Brain microvascular endothelial cell (primary cell): ENCODE measurements at regions not wholly inside any gene's neighbourhood (a gene's known extent, or its start where the extent isn't known, plus 50 kb on each side); places are given as distances from the start of the nearest gene placed in this dataset.

Experiments
- DNase-seq: peaks from one replicate; pipeline ENCODE4 v3.0.0-alpha.2; 2020
- H3K27ac ChIP-seq: fragments of 250-450 bp; sonication (Bioruptor Pico); 2 replicates; pipeline ENCODE4 v1.5.1; 2020; ENCODE audit warnings: mild to moderate bottlenecking, moderate library complexity
- H3K27me3 ChIP-seq: fragments of 250-450 bp; sonication (Bioruptor Pico); replicated peaks from 2 replicates; pipeline ENCODE4 v1.5.1; 2020; ENCODE audit warnings: mild to moderate bottlenecking
- H3K36me3 ChIP-seq: fragments of 250-450 bp; sonication (Bioruptor Pico); replicated peaks from 2 replicates; pipeline ENCODE4 v1.5.1; 2020; ENCODE audit warnings: mild to moderate bottlenecking
- H3K4me3 ChIP-seq: 2 replicates; pipeline ENCODE4 v1.5.1; 2011; ENCODE audit warnings: low read depth, mild to moderate bottlenecking, control low read depth, low read length, moderate library complexity
- in situ Hi-C: cut with HindIII; loops from 2 replicates; pipeline ENCODE4 v1.10.0; 2017; ENCODE audit warnings: low sequenced_read_pairs, low pct_ligation_motif_present
- TF ChIP-seq, protein P1 (sequence below): IDR thresholded peaks from 2 replicates; pipeline ENCODE4 v1.5.1; 2011; ENCODE audit warnings: low read depth, mild to moderate bottlenecking, moderate library complexity, low read length, control low read depth, inconsistent platforms; ENCODE audit errors: missing control alignments

DNA sequence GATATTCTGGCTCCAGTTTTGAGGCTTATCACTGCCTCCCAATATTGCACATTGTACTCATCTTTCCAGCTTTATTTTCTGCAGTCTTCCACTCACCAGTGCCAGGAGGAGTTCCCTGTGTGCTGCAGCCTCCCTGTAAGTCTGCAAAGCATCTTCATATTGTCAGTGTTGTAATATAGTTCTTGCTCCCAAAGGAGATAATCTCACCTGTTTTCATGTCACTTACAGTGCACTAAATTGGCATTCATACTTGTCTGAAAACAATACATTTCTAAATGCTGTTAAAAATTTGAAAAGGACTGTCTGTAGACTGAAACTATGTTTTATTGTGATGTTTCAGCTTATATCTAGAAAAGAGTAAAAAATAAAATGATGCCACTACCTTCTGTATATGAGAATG is 146.8 kb upstream of the TMTC1 start:
- no peak overlapping the region for H3K27ac ChIP-seq
- DNase-seq, result no peak
- in situ Hi-C loops, result no loop called here
- no peak overlapping the region for H3K4me3 ChIP-seq
- no peaks in the 10 kb centered on the region for H3K36me3 ChIP-seq
- TF ChIP-seq, protein P1, sequence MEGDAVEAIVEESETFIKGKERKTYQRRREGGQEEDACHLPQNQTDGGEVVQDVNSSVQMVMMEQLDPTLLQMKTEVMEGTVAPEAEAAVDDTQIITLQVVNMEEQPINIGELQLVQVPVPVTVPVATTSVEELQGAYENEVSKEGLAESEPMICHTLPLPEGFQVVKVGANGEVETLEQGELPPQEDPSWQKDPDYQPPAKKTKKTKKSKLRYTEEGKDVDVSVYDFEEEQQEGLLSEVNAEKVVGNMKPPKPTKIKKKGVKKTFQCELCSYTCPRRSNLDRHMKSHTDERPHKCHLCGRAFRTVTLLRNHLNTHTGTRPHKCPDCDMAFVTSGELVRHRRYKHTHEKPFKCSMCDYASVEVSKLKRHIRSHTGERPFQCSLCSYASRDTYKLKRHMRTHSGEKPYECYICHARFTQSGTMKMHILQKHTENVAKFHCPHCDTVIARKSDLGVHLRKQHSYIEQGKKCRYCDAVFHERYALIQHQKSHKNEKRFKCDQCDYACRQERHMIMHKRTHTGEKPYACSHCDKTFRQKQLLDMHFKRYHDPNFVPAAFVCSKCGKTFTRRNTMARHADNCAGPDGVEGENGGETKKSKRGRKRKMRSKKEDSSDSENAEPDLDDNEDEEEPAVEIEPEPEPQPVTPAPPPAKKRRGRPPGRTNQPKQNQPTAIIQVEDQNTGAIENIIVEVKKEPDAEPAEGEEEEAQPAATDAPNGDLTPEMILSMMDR, result no peak
- H3K27me3 ChIP-seq, result no peaks in the 10 kb centered on the region

DNA sequence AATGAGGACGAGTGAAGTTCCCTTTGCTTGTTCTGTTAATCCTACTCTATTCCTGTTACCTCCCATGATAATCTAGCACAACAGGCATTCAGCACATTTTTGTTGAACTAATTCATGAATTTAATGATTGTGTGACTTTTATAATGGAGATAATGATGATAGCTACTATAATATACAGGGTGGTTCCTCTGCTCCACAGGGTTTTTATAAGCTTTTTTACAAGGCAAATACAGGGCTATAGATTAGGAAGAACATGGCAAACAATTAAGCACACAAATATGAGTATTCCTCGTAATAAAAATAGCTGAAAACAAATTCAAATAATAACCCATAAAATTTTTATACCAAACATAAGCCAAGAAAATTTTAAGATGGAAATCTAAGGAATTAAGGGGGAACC is 145.6 kb upstream of the TMTC1 start:
- Histone ChIP-seq H3K36me3 (no peaks in the 10 kb centered on the region), H3K27me3 (no peaks in the 10 kb centered on the region), H3K4me3 (no peak overlapping the region), H3K27ac (no peak overlapping the region)
- in situ Hi-C loops, result no loop called here
- TF ChIP-seq, protein P1, result no peak
- no peak for DNase-seq

DNA sequence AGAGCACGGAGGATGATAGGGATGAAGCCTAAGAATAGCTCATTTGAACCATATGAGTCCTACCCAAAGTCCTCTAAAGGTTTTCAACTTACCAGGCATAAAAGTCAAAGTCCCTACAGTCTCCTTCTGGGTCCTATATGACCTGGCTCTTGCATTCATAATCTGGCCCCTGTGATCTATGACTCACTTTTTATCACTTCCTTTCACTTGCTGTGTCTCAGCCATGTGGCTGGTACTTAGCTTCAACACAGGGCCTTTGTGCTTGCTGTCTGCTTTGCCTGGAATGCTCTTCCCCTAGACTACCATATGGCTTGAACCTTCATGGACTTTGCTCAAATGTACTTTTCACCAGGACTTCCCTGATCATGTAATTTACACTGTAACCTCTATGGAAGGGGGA is 137.6 kb upstream of the TMTC1 start:
- Histone ChIP-seq H3K27ac (no peak overlapping the region), H3K36me3 (no peaks in the 10 kb centered on the region), H3K27me3 (no peaks in the 10 kb centered on the region), H3K4me3 (no peak overlapping the region)
- TF ChIP-seq, protein P1, result no peak
- in situ Hi-C loops, result no loop called here
- DNase-seq, result peak; percentile 42

DNA sequence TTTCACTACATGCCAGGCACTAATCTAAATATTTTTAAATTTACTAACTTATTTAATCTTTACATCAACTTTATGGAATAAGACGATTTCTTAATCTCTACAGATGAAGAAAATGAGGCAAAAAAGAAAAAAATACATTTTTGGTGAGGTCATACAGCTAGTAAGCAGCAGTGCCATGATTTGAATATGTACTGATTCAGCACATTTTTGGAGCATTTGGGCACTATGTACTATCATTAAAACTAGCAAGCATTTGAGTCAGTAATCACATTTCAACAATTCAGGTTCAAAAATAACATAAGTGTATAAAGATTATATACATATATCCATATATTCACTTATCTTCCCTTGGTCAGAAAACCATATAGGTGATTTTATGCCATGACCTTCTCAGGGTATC is 124.4 kb upstream of the TMTC1 start:
- DNase-seq, result no peak

DNA sequence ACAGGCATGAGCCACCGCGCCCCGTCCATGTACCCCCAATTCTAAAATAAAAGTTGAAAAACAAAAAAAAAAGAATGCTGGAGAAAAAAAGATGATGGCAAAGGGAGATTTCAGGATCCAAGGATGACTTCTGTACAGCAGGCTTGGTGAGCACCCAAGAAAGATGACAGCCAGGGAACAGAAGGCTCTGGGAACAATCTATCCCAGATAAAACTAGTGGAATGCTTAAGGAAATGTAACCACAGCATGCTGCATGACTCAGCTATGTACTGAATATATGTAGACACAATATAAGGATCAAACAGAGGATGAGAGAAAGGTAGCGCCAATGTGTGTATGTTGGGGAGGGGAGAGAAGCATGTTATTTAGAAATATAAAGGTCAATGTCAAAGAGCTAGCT is 123.7 kb upstream of the TMTC1 start:
- H3K27ac ChIP-seq, result no peak overlapping the region
- peak; percentile 11 for DNase-seq
- in situ Hi-C loops, result no loop called here
- no peaks in the 10 kb centered on the region for H3K27me3 ChIP-seq
- H3K4me3 ChIP-seq, result no peak overlapping the region
- TF ChIP-seq, protein P1, result no peak
- no peaks in the 10 kb centered on the region for H3K36me3 ChIP-seq

More for the DNA sequence above, 124.4 kb upstream of the TMTC1 start:
- TF ChIP-seq, protein P1, result no peak
- H3K27ac ChIP-seq, result no peak overlapping the region
- no peak overlapping the region for H3K4me3 ChIP-seq
- in situ Hi-C loops, result no loop called here
- H3K27me3 ChIP-seq, result no peaks in the 10 kb centered on the region
- no peaks in the 10 kb centered on the region for H3K36me3 ChIP-seq

DNA sequence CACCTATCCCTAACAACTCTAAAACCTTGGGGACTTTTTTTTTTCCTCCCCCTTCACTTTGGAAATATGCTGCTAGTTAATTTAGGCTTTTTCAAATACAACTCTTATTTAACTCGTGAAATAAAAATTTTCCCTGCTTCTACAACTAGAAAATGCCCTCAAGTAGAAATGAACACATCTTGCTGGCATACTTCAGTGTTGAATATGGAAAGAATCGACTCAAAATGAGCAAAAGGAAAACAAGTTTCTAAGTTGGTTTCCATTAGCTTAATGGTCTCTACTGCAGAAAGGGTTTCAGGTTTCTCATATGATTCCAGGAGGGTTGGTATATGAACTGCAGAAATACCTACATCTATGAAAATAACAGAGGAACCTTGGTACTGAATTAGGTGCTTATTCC is 118.3 kb upstream of the TMTC1 start:
- in situ Hi-C loops, result no loop called here
- DNase-seq, result no peak
- H3K36me3 ChIP-seq, result no peaks in the 10 kb centered on the region

More for the DNA sequence above, 118.3 kb upstream of the TMTC1 start:
- no peak overlapping the region for H3K4me3 ChIP-seq
- H3K27ac ChIP-seq, result no peak overlapping the region
- TF ChIP-seq, protein P1, result no peak
- no peaks in the 10 kb centered on the region for H3K27me3 ChIP-seq
